ENCODE measurements at regions not wholly inside any gene's neighbourhood (a gene's known extent, or its start where the extent isn't known, plus 50 kb on each side); places are given as distances from the start of the nearest gene placed in this dataset.

- Histone ChIP-seq H3K4ac (ENCODE audit: low read depth in 1 of 2, low read length in 2 of 2) (no peak overlapping the region), H3K27me3 (ENCODE audit: control insufficient read depth in 1 of 2, insufficient read depth in 1 of 2, low read length in 2 of 2) (no peaks in the 10 kb centered on the region), H4K91ac (ENCODE audit: low read length) (no peak overlapping the region), H3K18ac (ENCODE audit: low read depth in 1 of 2, low read length in 2 of 2) (no peak overlapping the region), H3K79me1 (replicated peaks; ENCODE audit: low read length, poor library complexity, severe bottlenecking) (no peaks in the 10 kb centered on the region), H2AK5ac (ENCODE audit: low read length, severe bottlenecking) (no peak overlapping the region), H4K8ac (ENCODE audit: low read length) (no peak overlapping the region), H3K23ac (ENCODE audit: low read length in 2 of 2) (no peak overlapping the region), H3K9ac (ENCODE audit: low read length) (peak overlapping the region; percentile 14), H3K14ac (ENCODE audit: low read length in 2 of 2) (no peak overlapping the region), H3K4me2 (ENCODE audit: low read length, poor library complexity, severe bottlenecking) (no peak overlapping the region), H3K4me1 (ENCODE audit: control insufficient read depth, insufficient read depth, low read depth, low read length) (no peaks in the 10 kb centered on the region), H2AFZ (ENCODE audit: low read depth, low read length) (no peak overlapping the region), H3K4me3 (ENCODE audit: insufficient read depth in 1 of 2, low read depth in 1 of 2, low read length in 2 of 2) (no peak overlapping the region), H2BK12ac (ENCODE audit: low read length in 2 of 2) (no peak overlapping the region), H3K36me3 (ENCODE audit: control insufficient read depth in 1 of 2, insufficient read depth in 2 of 2, low read depth in 1 of 2, low read length in 2 of 2) (no peaks in the 10 kb centered on the region), H2BK15ac (ENCODE audit: low read depth, poor library complexity, severe bottlenecking) (no peak overlapping the region), H3K27ac (ENCODE audit: low read length, poor library complexity, severe bottlenecking) (no peak overlapping the region), H3K9me3 (ENCODE audit: control insufficient read depth, low read length) (no peaks in the 10 kb centered on the region), H2BK5ac (ENCODE audit: low read depth, low read length, poor library complexity, severe bottlenecking) (no peak overlapping the region), H2BK120ac (ENCODE audit: low read depth, low read length) (no peak overlapping the region)
- no peak for DNase-seq
- WGBS, result 78% methylated on average over 11 of the region's 11 CpGs
Measured at GRCh38 chr18:37721544-37722522, 156.2 kb upstream of the CELF4 start.

- no peaks in the 10 kb centered on the region for H3K36me3 ChIP-seq (ENCODE audit: control insufficient read depth in 1 of 2, insufficient read depth in 2 of 2, low read depth in 1 of 2, low read length in 2 of 2)
- H4K8ac ChIP-seq (ENCODE audit: low read length), result no peak overlapping the region
- H2AFZ ChIP-seq (ENCODE audit: low read depth, low read length), result no peak overlapping the region
- H3K27me3 ChIP-seq (ENCODE audit: control insufficient read depth in 1 of 2, insufficient read depth in 1 of 2, low read length in 2 of 2), result no peaks in the 10 kb centered on the region
- H2BK15ac ChIP-seq (ENCODE audit: low read depth, poor library complexity, severe bottlenecking), result no peak overlapping the region
- H2BK12ac ChIP-seq (ENCODE audit: low read length in 2 of 2), result no peak overlapping the region
- no peak overlapping the region for H3K14ac ChIP-seq (ENCODE audit: low read length in 2 of 2)
- H3K9ac ChIP-seq (ENCODE audit: low read length), result no peak overlapping the region
- H3K4me1 ChIP-seq (ENCODE audit: control insufficient read depth, insufficient read depth, low read depth, low read length), result no peaks in the 10 kb centered on the region
- no peak overlapping the region for H2BK5ac ChIP-seq (ENCODE audit: low read depth, low read length, poor library complexity, severe bottlenecking)
- no peak overlapping the region for H3K27ac ChIP-seq (ENCODE audit: low read length, poor library complexity, severe bottlenecking)
- no peak overlapping the region for H2AK5ac ChIP-seq (ENCODE audit: low read length, severe bottlenecking)
- 73% methylated on average over 4 of the region's 4 CpGs for WGBS
- no peak overlapping the region for H3K4me3 ChIP-seq (ENCODE audit: insufficient read depth in 1 of 2, low read depth in 1 of 2, low read length in 2 of 2)
- no peak overlapping the region for H3K4me2 ChIP-seq (ENCODE audit: low read length, poor library complexity, severe bottlenecking)
- no peak for DNase-seq
- H2BK120ac ChIP-seq (ENCODE audit: low read depth, low read length), result no peak overlapping the region
- H3K9me3 ChIP-seq (ENCODE audit: control insufficient read depth, low read length), result no peaks in the 10 kb centered on the region
- no peak overlapping the region for H3K18ac ChIP-seq (ENCODE audit: low read depth in 1 of 2, low read length in 2 of 2)
- no peak overlapping the region for H3K23ac ChIP-seq (ENCODE audit: low read length in 2 of 2)
- no peaks in the 10 kb centered on the region for H3K79me1 ChIP-seq (replicated peaks; ENCODE audit: low read length, poor library complexity, severe bottlenecking)
- no peak overlapping the region for H3K4ac ChIP-seq (ENCODE audit: low read depth in 1 of 2, low read length in 2 of 2)
- no peak overlapping the region for H4K91ac ChIP-seq (ENCODE audit: low read length)
Measured at GRCh38 chr18:37720663-37721062, 155.1 kb upstream of the CELF4 start.

- H3K27ac ChIP-seq (ENCODE audit: low read length, poor library complexity, severe bottlenecking), result no peak overlapping the region
- H2AFZ ChIP-seq (ENCODE audit: low read depth, low read length), result no peak overlapping the region
- no peak for DNase-seq
- H2BK15ac ChIP-seq (ENCODE audit: low read depth, poor library complexity, severe bottlenecking), result no peak overlapping the region
- no peaks in the 10 kb centered on the region for H3K9me3 ChIP-seq (ENCODE audit: control insufficient read depth, low read length)
- H3K23ac ChIP-seq (ENCODE audit: low read length in 2 of 2), result no peak overlapping the region
- H3K4ac ChIP-seq (ENCODE audit: low read depth in 1 of 2, low read length in 2 of 2), result no peak overlapping the region
- no peaks in the 10 kb centered on the region for H3K36me3 ChIP-seq (ENCODE audit: control insufficient read depth in 1 of 2, insufficient read depth in 2 of 2, low read depth in 1 of 2, low read length in 2 of 2)
- H3K4me3 ChIP-seq (ENCODE audit: insufficient read depth in 1 of 2, low read depth in 1 of 2, low read length in 2 of 2), result no peak overlapping the region
- no peaks in the 10 kb centered on the region for H3K27me3 ChIP-seq (ENCODE audit: control insufficient read depth in 1 of 2, insufficient read depth in 1 of 2, low read length in 2 of 2)
- no peak overlapping the region for H3K9ac ChIP-seq (ENCODE audit: low read length)
- no peak overlapping the region for H3K14ac ChIP-seq (ENCODE audit: low read length in 2 of 2)
- H2BK5ac ChIP-seq (ENCODE audit: low read depth, low read length, poor library complexity, severe bottlenecking), result no peak overlapping the region
- H3K4me1 ChIP-seq (ENCODE audit: control insufficient read depth, insufficient read depth, low read depth, low read length), result no peaks in the 10 kb centered on the region
- H2BK120ac ChIP-seq (ENCODE audit: low read depth, low read length), result no peak overlapping the region
- H3K4me2 ChIP-seq (ENCODE audit: low read length, poor library complexity, severe bottlenecking), result no peak overlapping the region
- no peak overlapping the region for H4K8ac ChIP-seq (ENCODE audit: low read length)
- no peak overlapping the region for H2BK12ac ChIP-seq (ENCODE audit: low read length in 2 of 2)
- no peak overlapping the region for H3K18ac ChIP-seq (ENCODE audit: low read depth in 1 of 2, low read length in 2 of 2)
- no peak overlapping the region for H4K91ac ChIP-seq (ENCODE audit: low read length)
- WGBS, result 67% methylated on average over 2 of the region's 2 CpGs
- no peaks in the 10 kb centered on the region for H3K79me1 ChIP-seq (replicated peaks; ENCODE audit: low read length, poor library complexity, severe bottlenecking)
- H2AK5ac ChIP-seq (ENCODE audit: low read length, severe bottlenecking), result no peak overlapping the region
Measured at GRCh38 chr18:37717656-37718055, 152.1 kb upstream of the CELF4 start.

- Histone ChIP-seq H3K4ac (ENCODE audit: low read depth in 1 of 2, low read length in 2 of 2) (no peak overlapping the region), H2BK5ac (ENCODE audit: low read depth, low read length, poor library complexity, severe bottlenecking) (no peak overlapping the region)
Measured at GRCh38 chr18:37717098-37717497, 151.5 kb upstream of the CELF4 start.

More at GRCh38 chr18:37717098-37717497, 151.5 kb upstream of the CELF4 start:
- no peak overlapping the region for H3K27ac ChIP-seq (ENCODE audit: low read length, poor library complexity, severe bottlenecking)
- H2BK12ac ChIP-seq (ENCODE audit: low read length in 2 of 2), result no peak overlapping the region
- H2BK120ac ChIP-seq (ENCODE audit: low read depth, low read length), result no peak overlapping the region
- H3K36me3 ChIP-seq (ENCODE audit: control insufficient read depth in 1 of 2, insufficient read depth in 2 of 2, low read depth in 1 of 2, low read length in 2 of 2), result no peaks in the 10 kb centered on the region
- no peak overlapping the region for H4K91ac ChIP-seq (ENCODE audit: low read length)
- no peak overlapping the region for H3K4me3 ChIP-seq (ENCODE audit: insufficient read depth in 1 of 2, low read depth in 1 of 2, low read length in 2 of 2)
- no peaks in the 10 kb centered on the region for H3K79me1 ChIP-seq (replicated peaks; ENCODE audit: low read length, poor library complexity, severe bottlenecking)
- H4K8ac ChIP-seq (ENCODE audit: low read length), result no peak overlapping the region
- H3K14ac ChIP-seq (ENCODE audit: low read length in 2 of 2), result no peak overlapping the region
- H3K27me3 ChIP-seq (ENCODE audit: control insufficient read depth in 1 of 2, insufficient read depth in 1 of 2, low read length in 2 of 2), result no peaks in the 10 kb centered on the region
- no CpG with 5 or more reads among the region's 2 CpGs for whole genome bisulfite sequencing
- H3K4me2 ChIP-seq (ENCODE audit: low read length, poor library complexity, severe bottlenecking), result no peak overlapping the region
- no peaks in the 10 kb centered on the region for H3K4me1 ChIP-seq (ENCODE audit: control insufficient read depth, insufficient read depth, low read depth, low read length)
- H2BK15ac ChIP-seq (ENCODE audit: low read depth, poor library complexity, severe bottlenecking), result no peak overlapping the region
- no peak overlapping the region for H3K18ac ChIP-seq (ENCODE audit: low read depth in 1 of 2, low read length in 2 of 2)
- no peak for DNase-seq
- no peak overlapping the region for H3K23ac ChIP-seq (ENCODE audit: low read length in 2 of 2)
- H3K9ac ChIP-seq (ENCODE audit: low read length), result no peak overlapping the region
- no peaks in the 10 kb centered on the region for H3K9me3 ChIP-seq (ENCODE audit: control insufficient read depth, low read length)
- no peak overlapping the region for H2AFZ ChIP-seq (ENCODE audit: low read depth, low read length)
- H2AK5ac ChIP-seq (ENCODE audit: low read length, severe bottlenecking), result no peak overlapping the region
